Left ventricle myocardium superior (tissue), 1 donor: ENCODE measurements at regions not wholly inside any gene's neighbourhood (a gene's known extent, or its start where the extent isn't known, plus 50 kb on each side); places are given as distances from the start of the nearest gene placed in this dataset.
"Not testable (repeated sequence)": the region's sequence is repeated elsewhere in the genome, so short reads cannot be mapped to it uniquely, and the experiment has no call there.

ENCODE experiments used
- ATAC-seq: fragments of 200-7000 bp; cut with Tn5 transposase; one replicate; pipeline ENCODE4 v1.9.1; 2020; ENCODE audit warnings: mild to moderate bottlenecking, moderate library complexity
- DNase-seq: peaks from one replicate; pipeline ENCODE4 v3.0.0-alpha.2; 2020
- intact Hi-C: fragments of 100-400 bp; cut with micrococcal nuclease; formaldehyde crosslinking; loops from one replicate; pipeline ENCODE4 v1.11.0; 2022
- donor health status: DM: no; HTN: yes; CAD: no; lungs with severe emphysema.

GRCh38 chr18:1671710-1672109 is 767.0 kb downstream of the ADCYAP1 start:
- DNase-seq, ATAC-seq, intact Hi-C loops: not testable (repeated sequence)

DNA sequence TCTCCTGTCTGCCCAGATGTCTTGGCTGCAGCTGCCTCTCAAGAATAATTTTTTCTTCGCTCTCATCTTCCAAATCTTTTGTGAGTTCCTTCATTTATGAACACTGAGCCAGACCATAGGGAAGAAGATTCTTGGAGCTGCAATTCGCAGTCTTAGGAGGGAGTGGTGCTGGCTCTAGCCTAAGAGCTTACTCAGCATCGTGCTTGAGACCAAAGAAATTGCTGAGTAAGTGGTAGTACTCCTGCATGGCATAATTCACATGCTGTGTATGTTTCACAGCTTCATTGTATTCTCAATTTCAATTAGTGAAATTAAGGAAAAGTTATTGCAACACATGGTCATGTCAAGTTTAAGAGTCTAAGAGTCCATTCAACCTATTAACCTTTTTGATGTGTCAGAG is 771.7 kb downstream of the ADCYAP1 start:
- intact Hi-C loops: no loop called here
- ATAC-seq (no peak), DNase-seq (no peak)

- intact Hi-C loops: no loop called here
Measured at GRCh38 chr18:1680108-1680507, 775.4 kb downstream of the ADCYAP1 start.

DNA sequence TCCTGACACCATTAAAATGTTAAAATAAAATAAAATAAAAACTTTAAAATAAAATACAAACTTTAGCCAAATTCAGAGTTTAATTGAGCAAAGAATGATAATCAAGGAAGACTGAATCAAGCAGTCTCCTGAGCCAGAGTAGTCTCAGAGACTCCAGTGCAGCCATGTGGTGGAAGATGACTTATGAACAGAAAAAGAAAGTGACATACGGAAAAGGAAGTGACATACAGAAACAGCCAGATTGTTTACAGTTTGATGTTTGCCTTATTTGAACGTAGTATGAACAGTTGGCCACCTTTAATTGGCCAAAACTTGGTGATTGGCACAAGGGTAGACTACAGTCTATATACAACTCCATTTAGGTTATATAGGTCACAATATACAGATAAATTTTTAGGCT is 787.2 kb downstream of the ADCYAP1 start:
- ATAC-seq (no peak), DNase-seq (no peak)
- intact Hi-C loops: no loop called here

More at GRCh38 chr18:1680108-1680507, 775.4 kb downstream of the ADCYAP1 start:
- no peak for ATAC-seq
- no peak for DNase-seq

DNA sequence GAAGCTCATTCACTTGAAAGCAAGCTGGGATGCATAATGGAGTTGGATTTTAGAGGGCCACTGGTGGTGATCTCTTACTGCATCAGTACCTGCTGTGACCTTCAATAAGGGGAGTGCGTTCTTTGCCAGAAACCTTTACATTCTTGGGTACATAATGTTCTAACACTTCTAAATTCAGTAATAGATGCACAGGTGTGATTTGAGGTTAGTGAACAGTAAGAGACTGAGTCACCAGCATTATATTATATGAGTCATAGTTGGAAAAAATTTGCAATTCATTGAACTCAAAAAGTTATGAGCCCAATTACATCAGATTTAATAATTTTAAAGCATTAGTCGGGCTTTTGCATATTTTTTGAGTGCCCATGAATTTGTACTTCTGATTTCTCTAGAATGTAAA is 803.3 kb downstream of the ADCYAP1 start:
- no peak for ATAC-seq
- DNase-seq: no peak
- intact Hi-C loops: no loop called here

GRCh38 chr18:1710114-1710513 is 805.4 kb downstream of the ADCYAP1 start:
- ATAC-seq: no peak
- intact Hi-C loops: no loop called here
- DNase-seq: no peak

DNA sequence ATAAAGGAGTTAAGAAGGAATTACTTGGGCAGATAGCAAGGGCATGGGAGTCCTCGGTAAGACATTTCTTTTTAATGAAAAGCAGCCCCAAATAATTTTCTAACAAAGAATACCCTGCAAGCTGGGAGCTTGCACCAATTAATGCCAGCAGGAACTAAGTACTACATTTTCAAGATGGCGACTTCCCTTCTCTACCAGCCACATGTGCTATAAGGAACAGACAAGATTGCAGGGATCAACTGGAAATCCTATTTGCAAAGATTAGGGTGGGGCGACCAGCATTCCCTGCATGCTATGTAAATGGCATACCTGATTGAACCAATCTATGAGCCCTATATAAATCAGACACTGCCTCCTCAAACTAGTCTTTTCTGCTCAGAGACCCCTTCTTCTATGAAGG is 827.5 kb downstream of the ADCYAP1 start:
- ATAC-seq (no peak), DNase-seq (no peak)
- intact Hi-C loops: no loop called here

GRCh38 chr18:1746131-1746530 is 825.2 kb downstream of the METTL4 start:
- ATAC-seq: no peak
- DNase-seq: no peak
- intact Hi-C loops: no loop called here

- ATAC-seq (no peak), DNase-seq (no peak)
- intact Hi-C loops: no loop called here
Measured at GRCh38 chr18:1751249-1751648, 820.1 kb downstream of the METTL4 start.

GRCh38 chr18:1760901-1761300 is 810.4 kb downstream of the METTL4 start:
- DNase-seq (no peak), ATAC-seq (no peak)
- intact Hi-C loops: no loop called here

GRCh38 chr18:1774261-1774660 is 797.0 kb downstream of the METTL4 start:
- ATAC-seq (no peak), DNase-seq (no peak)
- intact Hi-C loops: no loop called here

DNA sequence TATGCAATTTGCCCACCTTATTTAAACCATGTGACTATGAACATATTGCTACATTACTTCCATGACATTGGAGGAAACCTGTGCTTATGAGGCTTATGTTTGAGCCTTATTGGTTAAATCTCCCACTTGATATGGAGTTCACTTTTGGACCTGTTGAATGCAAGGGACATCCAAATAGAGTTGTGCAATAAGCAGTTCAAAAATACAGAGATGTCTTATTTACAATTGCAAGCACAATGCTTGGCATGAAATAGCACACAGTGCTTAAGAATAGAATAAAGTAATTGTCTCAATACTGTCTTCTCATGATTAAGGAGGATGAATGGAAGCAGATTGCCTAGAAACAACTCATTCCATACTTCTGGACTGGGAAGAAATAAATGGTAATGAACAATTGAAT is 793.5 kb downstream of the METTL4 start:
- ATAC-seq: peak; percentile 49
- no peak for DNase-seq
- intact Hi-C loops: no loop called here

DNA sequence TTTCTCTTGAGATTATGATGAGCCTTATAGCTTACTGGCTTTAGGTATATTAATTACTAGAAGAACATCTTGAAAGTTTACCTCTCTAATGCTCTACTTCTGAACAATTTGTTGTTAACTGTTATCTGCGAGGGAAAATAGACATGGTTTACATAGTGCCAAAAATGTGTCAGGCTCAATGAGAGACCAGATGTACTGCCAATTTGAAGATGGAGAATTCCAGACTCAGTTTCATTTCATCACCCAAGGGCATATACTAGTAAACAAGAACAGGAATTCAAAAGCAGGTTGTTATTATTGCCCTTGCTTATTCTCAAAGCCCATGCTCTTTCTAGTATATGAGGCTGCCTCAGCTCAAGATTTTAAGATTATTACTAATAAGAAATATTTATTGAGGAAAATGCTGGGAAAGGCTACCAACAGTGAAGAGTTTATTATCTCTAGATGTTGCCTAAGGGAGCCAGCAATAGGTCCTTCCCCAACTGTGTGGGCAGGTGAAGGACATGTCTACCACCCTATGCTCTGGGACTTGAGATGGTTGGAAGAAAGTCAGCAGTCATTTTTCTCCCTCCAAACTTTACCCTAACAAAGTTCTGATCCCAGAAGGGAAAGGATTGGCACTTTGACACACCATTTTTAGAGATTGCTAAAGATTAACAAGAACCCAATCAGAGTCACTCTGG is 792.7 kb downstream of the METTL4 start:
- intact Hi-C loops: no loop called here
- ATAC-seq (peak; percentile 97), DNase-seq (no peak)

DNA sequence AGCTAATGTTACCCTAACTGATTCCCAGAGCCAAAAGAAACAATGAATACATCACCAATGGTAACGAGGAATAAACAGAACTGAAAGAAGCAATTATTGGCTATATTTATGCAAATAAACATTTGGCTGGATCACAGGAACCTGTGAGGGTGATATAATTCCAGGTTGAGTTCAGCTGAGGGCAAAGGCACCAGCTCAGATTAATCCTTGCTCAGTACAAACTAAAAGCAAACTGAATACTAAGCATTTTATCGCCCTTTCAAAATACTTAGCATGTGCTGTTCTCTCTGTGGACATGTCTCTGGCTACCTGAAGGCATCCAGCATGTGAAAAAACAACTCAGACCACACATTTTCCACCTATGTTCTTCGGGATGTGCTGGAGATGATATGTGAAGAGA is 791.7 kb downstream of the METTL4 start:
- intact Hi-C loops: no loop called here
- peak; percentile 34 for ATAC-seq

GRCh38 chr18:1784113-1784512 is 787.2 kb downstream of the METTL4 start:
- intact Hi-C loops: no loop called here
- DNase-seq (no peak), ATAC-seq (no peak)

More for the DNA sequence above, 791.7 kb downstream of the METTL4 start:
- no peak for DNase-seq

GRCh38 chr18:1785980-1786379 is 785.3 kb downstream of the METTL4 start:
- ATAC-seq, intact Hi-C loops, DNase-seq: not testable (repeated sequence)

DNA sequence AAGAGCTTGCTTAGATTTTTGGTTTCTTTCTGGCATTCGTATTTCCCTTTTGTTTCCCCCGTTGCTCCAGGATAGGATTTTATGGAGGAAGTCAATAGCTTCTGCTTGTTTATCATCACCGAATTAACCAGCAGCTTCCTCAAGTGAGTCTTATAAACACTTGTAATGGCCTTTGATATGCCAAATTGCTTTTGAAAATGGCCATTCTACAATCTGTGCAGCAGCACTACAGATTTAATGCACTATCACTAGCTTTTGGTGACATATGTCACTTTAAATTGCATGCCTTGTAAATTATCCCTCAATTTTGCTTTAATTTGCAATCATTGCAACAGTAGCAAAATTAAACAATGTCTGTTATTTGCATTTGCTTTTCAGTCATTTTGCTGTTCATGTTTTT is 774.7 kb downstream of the METTL4 start:
- intact Hi-C loops: no loop called here
- no peak for DNase-seq

GRCh38 chr18:1797235-1797634 is 774.1 kb downstream of the METTL4 start:
- DNase-seq (no peak), ATAC-seq (no peak)
- intact Hi-C loops: no loop called here

More for the DNA sequence above, 774.7 kb downstream of the METTL4 start:
- ATAC-seq: no peak

GRCh38 chr18:1805521-1805920 is 765.8 kb downstream of the METTL4 start:
- DNase-seq (no peak), ATAC-seq (no peak)
- intact Hi-C loops: no loop called here

DNA sequence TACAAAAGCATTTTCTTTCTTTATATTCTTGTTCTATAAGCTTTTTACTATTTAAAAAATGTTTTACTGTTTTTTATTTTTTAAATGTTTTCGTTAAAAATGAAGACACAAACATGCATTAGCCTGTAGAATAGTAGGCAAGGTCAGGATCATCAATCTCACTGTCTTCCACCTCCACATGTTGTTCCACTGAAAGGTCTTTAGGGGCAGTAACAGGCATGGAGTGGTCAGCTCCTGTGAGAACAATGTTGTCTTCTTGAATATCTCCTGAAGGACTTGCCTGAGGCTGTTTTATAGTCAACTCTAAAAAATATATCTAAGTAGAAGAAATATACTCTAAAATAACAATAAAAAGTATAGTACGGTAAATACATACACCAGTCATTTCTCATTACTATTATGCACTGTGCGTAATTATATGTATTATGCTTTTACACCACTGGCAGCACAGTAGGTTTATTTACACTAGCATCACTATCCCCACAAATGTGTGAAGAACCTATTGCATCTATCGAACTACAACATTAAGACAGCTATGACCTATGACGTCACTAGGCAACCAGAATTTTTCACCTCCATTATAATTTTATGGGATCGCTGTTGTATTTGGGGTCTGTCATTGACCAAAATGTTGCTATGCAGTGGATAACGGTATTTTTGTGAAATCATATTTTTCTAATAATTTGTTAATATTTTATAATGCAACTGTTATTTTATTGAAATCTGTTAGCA is 764.3 kb downstream of the METTL4 start:
- DNase-seq: no peak
- intact Hi-C loops: no loop called here
- no peak for ATAC-seq

DNA sequence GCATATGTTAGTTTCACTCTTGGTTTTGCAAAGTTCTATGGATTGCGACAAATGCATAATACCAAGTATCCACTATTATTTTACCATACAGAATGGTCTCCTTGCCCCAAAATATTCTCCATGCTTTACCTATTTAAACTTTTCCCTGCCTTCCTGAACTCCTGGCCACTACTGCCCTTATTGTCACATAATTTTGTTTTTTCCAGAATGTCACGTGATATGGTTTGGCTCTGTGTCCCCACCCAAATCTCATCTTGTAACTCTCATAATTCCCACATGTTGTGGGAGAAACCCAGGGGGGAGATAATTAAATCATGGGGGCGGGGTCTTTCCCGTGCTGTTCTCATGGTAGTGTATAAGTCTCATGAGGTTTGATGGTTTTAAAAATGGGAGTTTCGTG is 760.0 kb downstream of the METTL4 start:
- intact Hi-C loops: no loop called here
- no peak for ATAC-seq
- DNase-seq: no peak
